Breast epithelium (tissue), 4 donors: ENCODE measurements at regions not wholly inside any gene's neighbourhood (a gene's known extent, or its start where the extent isn't known, plus 50 kb on each side); places are given as distances from the start of the nearest gene placed in this dataset.

Experiments
- DNase-seq, 2 donors: peaks; one replicate each; pipeline ENCODE4 v3.0.0-alpha.2; 2019; ENCODE audit warnings: low spot score in 2 of 2
- H3K27ac ChIP-seq, 2 donors: fragments of 200-600 bp; sonication (generic) in 1 of 2; one replicate each; pipeline ENCODE4 v1.5.1; 2016 to 2019; ENCODE audit warnings: mild to moderate bottlenecking in 1 of 2
- H3K27me3 ChIP-seq, 2 donors: fragments of 200-600 bp; sonication (generic) in 1 of 2; one replicate each; pipeline versions ENCODE4 v1.5.1 to v1.6.0; 2017 to 2019; ENCODE audit warnings: control low read depth in 1 of 2, mild to moderate bottlenecking in 1 of 2
- H3K36me3 ChIP-seq: fragments of 200-600 bp; one replicate; pipeline ENCODE4 v1.5.1; 2019
- H3K4me1 ChIP-seq, 2 donors: fragments of 200-600 bp; sonication (generic); one replicate each; pipeline ENCODE4 v1.5.1; 2016 to 2019; ENCODE audit warnings: control low read depth in 1 of 2
- H3K4me3 ChIP-seq, 3 donors: fragments of 200-600 bp; sonication (generic); 1 replicate in 2 of 3; 2 replicates in 1 of 3; pipeline ENCODE4 v1.5.1; 2016 to 2019; ENCODE audit warnings: mild to moderate bottlenecking in 3 of 3, moderate library complexity in 2 of 3
- H3K9me3 ChIP-seq, 2 donors: fragments of 200-600 bp; sonication (generic) in 1 of 2; one replicate each; pipeline ENCODE4 v1.5.1; 2016 to 2019; ENCODE audit warnings: control low read depth in 1 of 2
- POLR2A ChIP-seq: fragments of 450-650 bp; IDR thresholded peaks from one replicate; pipeline ENCODE4 v1.6.1; 2016; ENCODE audit warnings: antibody characterized with exemption, mild to moderate bottlenecking, moderate library complexity
- POLR2AphosphoS5 ChIP-seq, 3 donors: sonication (generic); formaldehyde crosslinking; IDR thresholded peaks; one replicate each; pipeline ENCODE4 v1.6.1; 2017; ENCODE audit warnings: antibody characterized with exemption in 3 of 3
- intact Hi-C: fragments of 100-400 bp; cut with DNase I; formaldehyde crosslinking; loops from one replicate; pipeline ENCODE4 v1.15.1; 2023; ENCODE audit warnings: low total_unique reads
- TF ChIP-seq, protein P1 (sequence below), 3 donors: fragments of 450-650 bp; IDR thresholded peaks; one replicate each; pipeline ENCODE4 v1.5.1; 2016 to 2017; ENCODE audit warnings: antibody characterized with exemption in 3 of 3, mild to moderate bottlenecking in 3 of 3, moderate library complexity in 3 of 3

DNA sequence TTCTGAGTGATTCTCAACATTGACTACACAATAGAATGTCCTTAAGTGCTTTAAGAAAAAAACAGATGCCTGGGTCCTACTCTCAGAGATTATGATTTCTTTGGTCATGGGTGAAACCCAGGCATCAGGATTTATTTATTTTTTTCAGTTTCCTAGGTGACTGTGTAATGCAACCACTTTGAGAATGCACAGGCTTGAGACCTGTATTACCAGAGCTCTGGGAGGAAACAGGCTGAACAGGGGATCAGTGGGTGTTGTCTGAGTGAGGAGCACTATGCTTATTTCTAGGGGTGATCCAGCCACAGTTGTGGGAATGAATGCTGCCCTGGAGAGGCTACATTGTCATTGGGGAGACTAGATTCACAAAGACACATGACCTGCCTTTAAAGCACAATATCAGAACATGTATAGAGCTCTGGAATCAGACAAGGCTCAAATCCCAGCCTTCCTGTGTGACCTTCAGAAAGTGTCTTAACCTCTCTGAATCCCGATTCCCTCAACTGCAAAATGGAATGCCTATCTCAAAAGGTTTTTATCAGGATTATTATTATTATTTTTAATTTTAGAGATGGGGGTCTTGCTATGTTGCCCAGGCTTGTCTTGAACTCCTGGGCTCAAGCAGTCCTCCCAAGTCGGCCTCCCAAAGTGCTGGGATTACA is 61.6 kb upstream of the PRPS1 start:
- Histone ChIP-seq H3K4me1 (no peaks in the 10 kb centered on the region), H3K36me3 (no peaks in the 10 kb centered on the region), H3K27ac (no peak overlapping the region), H3K27me3 (peaks cover 0 to 56% of the 10 kb centered on the region in 2 donors), H3K4me3 (no peak overlapping the region), H3K9me3 (no peaks in the 10 kb centered on the region)
- TF ChIP-seq, protein P1, sequence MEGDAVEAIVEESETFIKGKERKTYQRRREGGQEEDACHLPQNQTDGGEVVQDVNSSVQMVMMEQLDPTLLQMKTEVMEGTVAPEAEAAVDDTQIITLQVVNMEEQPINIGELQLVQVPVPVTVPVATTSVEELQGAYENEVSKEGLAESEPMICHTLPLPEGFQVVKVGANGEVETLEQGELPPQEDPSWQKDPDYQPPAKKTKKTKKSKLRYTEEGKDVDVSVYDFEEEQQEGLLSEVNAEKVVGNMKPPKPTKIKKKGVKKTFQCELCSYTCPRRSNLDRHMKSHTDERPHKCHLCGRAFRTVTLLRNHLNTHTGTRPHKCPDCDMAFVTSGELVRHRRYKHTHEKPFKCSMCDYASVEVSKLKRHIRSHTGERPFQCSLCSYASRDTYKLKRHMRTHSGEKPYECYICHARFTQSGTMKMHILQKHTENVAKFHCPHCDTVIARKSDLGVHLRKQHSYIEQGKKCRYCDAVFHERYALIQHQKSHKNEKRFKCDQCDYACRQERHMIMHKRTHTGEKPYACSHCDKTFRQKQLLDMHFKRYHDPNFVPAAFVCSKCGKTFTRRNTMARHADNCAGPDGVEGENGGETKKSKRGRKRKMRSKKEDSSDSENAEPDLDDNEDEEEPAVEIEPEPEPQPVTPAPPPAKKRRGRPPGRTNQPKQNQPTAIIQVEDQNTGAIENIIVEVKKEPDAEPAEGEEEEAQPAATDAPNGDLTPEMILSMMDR (IDR thresholded peaks at IDR 0.05) = no peak
- no peak for TF ChIP-seq POLR2AphosphoS5 (IDR thresholded peaks at IDR 0.05)
- no peak for TF ChIP-seq POLR2A
- no peak for DNase-seq
- intact Hi-C loops = no loop called here

DNA sequence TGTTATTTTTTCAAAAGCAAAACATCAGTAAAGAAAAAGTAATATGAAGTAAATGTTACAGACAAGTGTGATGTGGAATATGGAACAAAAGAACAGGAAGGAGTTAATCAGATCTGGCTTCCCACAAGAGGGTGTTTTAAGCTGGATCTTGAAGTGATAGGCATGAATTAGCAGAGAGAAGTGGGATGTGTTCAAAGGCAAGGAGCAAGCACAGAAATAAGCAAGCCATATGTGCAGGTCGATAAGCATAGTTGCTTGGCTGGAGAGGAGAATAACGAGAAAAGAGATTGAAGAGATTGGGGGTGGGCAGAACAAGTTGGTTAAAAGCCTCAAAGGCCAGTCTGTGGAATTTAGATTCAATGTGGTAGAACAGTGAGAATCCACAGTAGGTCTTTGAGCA is 60.9 kb upstream of the PRPS1 start:
- intact Hi-C loops = no loop called here
- no peak for TF ChIP-seq POLR2AphosphoS5 (IDR thresholded peaks at IDR 0.05)
- TF ChIP-seq, protein P1 (IDR thresholded peaks at IDR 0.05) = no peak
- no peak for TF ChIP-seq POLR2A
- Histone ChIP-seq H3K36me3 (no peaks in the 10 kb centered on the region), H3K9me3 (no peaks in the 10 kb centered on the region), H3K4me3 (no peak overlapping the region), H3K27ac (no peak overlapping the region), H3K4me1 (no peaks in the 10 kb centered on the region), H3K27me3 (peaks cover 0 to 53% of the 10 kb centered on the region in 2 donors)
- no peak for DNase-seq

DNA sequence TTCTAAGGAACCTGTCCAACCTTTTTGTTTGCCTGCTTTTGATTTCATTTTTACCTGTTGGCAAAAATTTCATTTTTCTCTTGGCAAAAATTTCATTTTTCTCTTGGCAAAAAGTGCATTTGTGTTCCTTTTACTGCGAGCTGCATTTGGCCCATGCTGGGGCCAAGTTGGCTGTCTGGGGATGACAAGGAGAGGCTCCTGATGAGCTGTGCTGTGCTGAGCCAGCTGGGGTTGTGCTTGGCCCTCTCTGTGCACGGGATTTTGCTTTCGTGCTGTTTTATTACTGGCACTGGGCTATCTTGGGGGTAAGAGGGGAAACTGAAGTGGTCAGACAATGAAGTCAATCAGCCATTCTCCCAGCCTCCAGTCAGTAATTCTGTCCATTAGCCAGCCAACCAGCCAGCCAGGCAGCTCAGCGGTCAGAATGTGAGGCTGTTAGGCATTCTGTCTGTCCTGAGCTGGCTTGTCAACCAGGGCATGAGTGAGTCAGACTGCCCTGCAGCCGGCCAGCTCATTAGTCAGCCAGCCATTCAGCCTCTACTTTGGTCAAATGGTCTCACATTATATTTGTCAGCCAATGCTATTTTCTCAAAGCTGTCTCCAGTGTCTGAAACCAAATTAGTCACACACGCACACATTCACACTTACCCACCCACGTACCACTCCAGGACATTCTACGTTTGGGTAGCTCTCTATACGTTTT is 56.9 kb upstream of the PRPS1 start:
- Histone ChIP-seq H3K9me3 (no peaks in the 10 kb centered on the region), H3K27me3 (peaks cover 0 to 47% of the 10 kb centered on the region in 2 donors), H3K27ac (no peak overlapping the region), H3K4me1 (no peaks in the 10 kb centered on the region), H3K36me3 (no peaks in the 10 kb centered on the region), H3K4me3 (no peak overlapping the region)
- TF ChIP-seq POLR2A = no peak
- TF ChIP-seq, protein P1 (IDR thresholded peaks at IDR 0.05) = no peak
- TF ChIP-seq POLR2AphosphoS5 (IDR thresholded peaks at IDR 0.05) = no peak
- intact Hi-C loops = no loop called here
- DNase-seq = no peak

GRCh38 chrX:107573016-107573415 is 55.3 kb upstream of the PRPS1 start:
- peaks cover 0 to 39% of the 10 kb centered on the region in 2 donors for H3K27me3 ChIP-seq
- intact Hi-C loops = no loop called here
- DNase-seq = no peak
- H3K4me3 ChIP-seq = no peak overlapping the region
- TF ChIP-seq POLR2A = no peak
- TF ChIP-seq POLR2AphosphoS5 (IDR thresholded peaks at IDR 0.05) = no peak
- TF ChIP-seq, protein P1 (IDR thresholded peaks at IDR 0.05) = no peak
- H3K9me3 ChIP-seq = no peaks in the 10 kb centered on the region
- no peak overlapping the region for H3K27ac ChIP-seq
- no peaks in the 10 kb centered on the region for H3K36me3 ChIP-seq
- no peaks in the 10 kb centered on the region for H3K4me1 ChIP-seq

- Histone ChIP-seq H3K36me3 (no peaks in the 10 kb centered on the region), H3K4me3 (no peak overlapping the region), H3K4me1 (no peaks in the 10 kb centered on the region), H3K9me3 (no peaks in the 10 kb centered on the region), H3K27me3 (peaks cover 0 to 34% of the 10 kb centered on the region in 2 donors), H3K27ac (no peak overlapping the region)
- TF ChIP-seq POLR2A (no peak), POLR2AphosphoS5 (IDR thresholded peaks at IDR 0.05) (no peak)
- TF ChIP-seq, protein P1 (IDR thresholded peaks at IDR 0.05) = no peak
- intact Hi-C loops = no loop called here
- no peak for DNase-seq
Observed at GRCh38 chrX:107574054-107574683, 54.1 kb upstream of the PRPS1 start.
